Keratinocyte (primary cell): ENCODE measurements at regions not wholly inside any gene's neighbourhood (a gene's known extent, or its start where the extent isn't known, plus 50 kb on each side); places are given as distances from the start of the nearest gene placed in this dataset.

Source experiments
- DNase-seq: peaks from one replicate; pipeline ENCODE4 v3.0.0-alpha.2; 2011; ENCODE audit warnings: low read depth, missing footprints, low spot score
- FAIRE-seq: peaks from 2 replicates; lab custom pipeline; 2011; peaks lifted over from hg19 to GRCh38; lab: Jason Lieb, UNC
- H2AFZ ChIP-seq: 2 replicates; pipeline ENCODE4 v1.6.0; 2012; ENCODE audit warnings: low read length, control low read depth, inconsistent platforms; ENCODE audit not compliant: control insufficient read depth
- H3K27ac ChIP-seq: 2 replicates; pipeline ENCODE4 v1.5.1; 2011; ENCODE audit warnings: low read length; ENCODE audit not compliant: control insufficient read depth, insufficient read depth
- H3K27me3 ChIP-seq: 3 replicates; pipeline ENCODE4 v1.6.0; 2011; ENCODE audit warnings: low read length; ENCODE audit not compliant: control insufficient read depth, insufficient read depth; ENCODE audit errors: extremely low read depth
- H3K36me3 ChIP-seq, 2 experiments: 2 replicates in 1 of 2; 3 replicates in 1 of 2; pipeline ENCODE4 v1.5.1; 2011; ENCODE audit warnings: low read length in 2 of 2, mild to moderate bottlenecking in 1 of 2; ENCODE audit not compliant: control insufficient read depth in 2 of 2, insufficient read depth in 2 of 2; ENCODE audit errors: extremely low read depth in 1 of 2
- H3K4me1 ChIP-seq: 3 replicates; pipeline ENCODE4 v1.5.1; 2011; ENCODE audit warnings: low read length; ENCODE audit not compliant: control insufficient read depth, insufficient read depth; ENCODE audit errors: extremely low read depth
- H3K4me2 ChIP-seq: 3 replicates; pipeline ENCODE4 v1.6.0; 2011; ENCODE audit warnings: low read depth, low read length; ENCODE audit not compliant: control insufficient read depth, insufficient read depth; ENCODE audit errors: extremely low read depth
- H3K4me3 ChIP-seq, 3 experiments: fragments of 200-600 bp in 1 of 3; sonication (generic) in 1 of 3; 2 replicates in 2 of 3; 3 replicates in 1 of 3; pipeline ENCODE4 v1.5.1; 2011 to 2016; ENCODE audit warnings: low read length in 3 of 3, mild to moderate bottlenecking in 3 of 3, control low read depth in 2 of 3, inconsistent platforms in 1 of 3, low read depth in 1 of 3, mixed read lengths in 1 of 3, mixed run types in 1 of 3, moderate library complexity in 1 of 3; ENCODE audit not compliant: control insufficient read depth in 2 of 3, insufficient read depth in 2 of 3; ENCODE audit errors: extremely low read depth in 1 of 3
- H3K79me2 ChIP-seq: 2 replicates; pipeline ENCODE4 v1.6.0; 2012; ENCODE audit warnings: low read length; ENCODE audit not compliant: control insufficient read depth, insufficient read depth
- H3K9ac ChIP-seq: 3 replicates; pipeline ENCODE4 v1.6.0; 2011; ENCODE audit warnings: low read length; ENCODE audit not compliant: control insufficient read depth, insufficient read depth; ENCODE audit errors: extremely low read depth
- H3K9me1 ChIP-seq: 3 replicates; pipeline ENCODE4 v1.6.0; 2011; ENCODE audit warnings: low read length; ENCODE audit not compliant: control insufficient read depth, insufficient read depth; ENCODE audit errors: extremely low read depth
- H3K9me3 ChIP-seq: 2 replicates; pipeline ENCODE4 v1.5.1; 2012; ENCODE audit warnings: low read depth, low read length; ENCODE audit not compliant: control insufficient read depth
- H4K20me1 ChIP-seq: 3 replicates; pipeline ENCODE4 v1.6.0; 2011; ENCODE audit warnings: low read length; ENCODE audit not compliant: control insufficient read depth, insufficient read depth; ENCODE audit errors: extremely low read depth
- EZH2 ChIP-seq: IDR thresholded peaks from one replicate; pipeline ENCODE4 v1.6.1; 2012; ENCODE audit warnings: inconsistent platforms, mild to moderate bottlenecking, low read length, moderate library complexity
- dilution Hi-C: fragments of 300-500 bp; cut with MboI; formaldehyde crosslinking; loops from one replicate; pipeline ENCODE4 v1.7.0; 2020; ENCODE audit warnings: low sequenced_read_pairs; ENCODE audit not compliant: extremely low pct_ligation_motif_present
- TF ChIP-seq, protein P1 (sequence below), 3 experiments: IDR thresholded peaks in 1 of 3; conservative IDR thresholded peaks in 1 of 3; optimal IDR thresholded peaks in 1 of 3; 2 replicates in 2 of 3; 3 replicates in 1 of 3; pipeline versions ENCODE3 to v1.5.1; 2011; ENCODE audit warnings: low read length in 3 of 3, mild to moderate bottlenecking in 3 of 3, moderate library complexity in 2 of 3, control low read depth in 1 of 3, inconsistent platforms in 1 of 3; ENCODE audit not compliant: insufficient read depth in 2 of 3; ENCODE audit errors: extremely low read depth in 1 of 3

DNA sequence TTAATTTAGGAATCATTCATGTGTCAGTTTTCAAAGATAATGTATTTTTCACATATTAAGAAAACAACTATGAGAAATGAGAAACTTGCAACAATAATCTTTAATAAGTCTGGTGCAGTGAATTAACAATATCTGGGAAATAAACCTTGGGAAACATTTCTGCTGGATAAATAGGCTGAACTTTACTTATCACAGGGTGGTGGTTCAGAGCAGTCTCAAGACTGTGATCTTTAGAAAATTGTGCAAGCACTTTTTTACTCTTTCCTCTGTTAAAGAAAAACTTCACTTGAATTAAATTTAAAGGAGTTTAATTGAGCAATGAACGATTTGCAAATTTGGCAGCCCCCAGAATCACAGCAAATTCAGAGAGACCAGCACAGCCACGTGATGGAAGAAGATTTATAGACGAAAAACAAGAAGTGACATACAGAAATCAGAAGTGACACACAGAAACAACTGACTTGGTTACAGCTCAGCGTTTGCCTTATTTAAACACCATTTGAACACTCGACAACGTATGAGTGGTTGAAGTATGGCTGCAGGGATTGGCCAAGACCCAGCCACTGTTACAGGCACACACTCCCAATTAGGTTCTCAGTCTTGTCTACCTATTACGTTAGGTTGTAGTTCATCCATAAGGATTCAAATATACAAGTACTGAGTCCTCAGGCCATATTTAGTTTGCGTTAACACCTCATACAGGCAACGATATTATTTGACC is 631.9 kb downstream of the SLCO4C1 start:
- Histone ChIP-seq H3K9me3 (no peaks in the 10 kb centered on the region), H3K27ac (no peak overlapping the region), H3K4me3 (no peak overlapping the region), H3K27me3 (no peaks in the 10 kb centered on the region), H3K9me1 (no peaks in the 10 kb centered on the region), H3K36me3 (no peaks in the 10 kb centered on the region), H3K4me1 (no peaks in the 10 kb centered on the region), H3K9ac (no peak overlapping the region), H4K20me1 (no peaks in the 10 kb centered on the region), H2AFZ (no peak overlapping the region), H3K79me2 (no peaks in the 10 kb centered on the region), H3K4me2 (no peak overlapping the region)
- DNase-seq (no peak), FAIRE-seq (no peak)
- dilution Hi-C loops = no loop called here
- no peak for TF ChIP-seq EZH2
- TF ChIP-seq, protein P1, sequence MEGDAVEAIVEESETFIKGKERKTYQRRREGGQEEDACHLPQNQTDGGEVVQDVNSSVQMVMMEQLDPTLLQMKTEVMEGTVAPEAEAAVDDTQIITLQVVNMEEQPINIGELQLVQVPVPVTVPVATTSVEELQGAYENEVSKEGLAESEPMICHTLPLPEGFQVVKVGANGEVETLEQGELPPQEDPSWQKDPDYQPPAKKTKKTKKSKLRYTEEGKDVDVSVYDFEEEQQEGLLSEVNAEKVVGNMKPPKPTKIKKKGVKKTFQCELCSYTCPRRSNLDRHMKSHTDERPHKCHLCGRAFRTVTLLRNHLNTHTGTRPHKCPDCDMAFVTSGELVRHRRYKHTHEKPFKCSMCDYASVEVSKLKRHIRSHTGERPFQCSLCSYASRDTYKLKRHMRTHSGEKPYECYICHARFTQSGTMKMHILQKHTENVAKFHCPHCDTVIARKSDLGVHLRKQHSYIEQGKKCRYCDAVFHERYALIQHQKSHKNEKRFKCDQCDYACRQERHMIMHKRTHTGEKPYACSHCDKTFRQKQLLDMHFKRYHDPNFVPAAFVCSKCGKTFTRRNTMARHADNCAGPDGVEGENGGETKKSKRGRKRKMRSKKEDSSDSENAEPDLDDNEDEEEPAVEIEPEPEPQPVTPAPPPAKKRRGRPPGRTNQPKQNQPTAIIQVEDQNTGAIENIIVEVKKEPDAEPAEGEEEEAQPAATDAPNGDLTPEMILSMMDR (optimal IDR thresholded peaks at IDR 0.05 in 1 of 3, IDR thresholded peaks at IDR 0.05 in 1 of 3, conservative IDR thresholded peaks at IDR 0.05 in 1 of 3; ENCODE audit: extremely low read depth in 1 of 3, insufficient read depth in 2 of 3, low read length in 3 of 3) = no peak

GRCh38 chr5:101663543-101663942 is 632.5 kb downstream of the SLCO4C1 start:
- H3K4me2 ChIP-seq = no peak overlapping the region
- no peak for FAIRE-seq

More at GRCh38 chr5:101663543-101663942, 632.5 kb downstream of the SLCO4C1 start:
- Histone ChIP-seq H3K27ac (no peak overlapping the region), H3K4me1 (no peaks in the 10 kb centered on the region), H3K9ac (no peak overlapping the region), H4K20me1 (no peaks in the 10 kb centered on the region), H3K79me2 (no peaks in the 10 kb centered on the region), H3K9me1 (no peaks in the 10 kb centered on the region), H2AFZ (peak overlapping the region; percentile 58), H3K4me3 (no peak overlapping the region), H3K27me3 (no peaks in the 10 kb centered on the region), H3K9me3 (no peaks in the 10 kb centered on the region), H3K36me3 (no peaks in the 10 kb centered on the region)
- TF ChIP-seq, protein P1 (optimal IDR thresholded peaks at IDR 0.05 in 1 of 3, IDR thresholded peaks at IDR 0.05 in 1 of 3, conservative IDR thresholded peaks at IDR 0.05 in 1 of 3; ENCODE audit: extremely low read depth in 1 of 3, insufficient read depth in 2 of 3, low read length in 3 of 3) = no peak
- dilution Hi-C loops = no loop called here
- no peak for DNase-seq
